SIG-M5 treated with dmso at 0.1 percent for 504 hours (cell line): ENCODE measurements at regions not wholly inside any gene's neighbourhood (a gene's known extent, or its start where the extent isn't known, plus 50 kb on each side); places are given as distances from the start of the nearest gene placed in this dataset.

Experiments
- DNase-seq: peaks from one replicate; lab custom pipeline; 2025; ENCODE audit not compliant: unreplicated experiment; lab: John Stamatoyannopoulos, UW

DNA sequence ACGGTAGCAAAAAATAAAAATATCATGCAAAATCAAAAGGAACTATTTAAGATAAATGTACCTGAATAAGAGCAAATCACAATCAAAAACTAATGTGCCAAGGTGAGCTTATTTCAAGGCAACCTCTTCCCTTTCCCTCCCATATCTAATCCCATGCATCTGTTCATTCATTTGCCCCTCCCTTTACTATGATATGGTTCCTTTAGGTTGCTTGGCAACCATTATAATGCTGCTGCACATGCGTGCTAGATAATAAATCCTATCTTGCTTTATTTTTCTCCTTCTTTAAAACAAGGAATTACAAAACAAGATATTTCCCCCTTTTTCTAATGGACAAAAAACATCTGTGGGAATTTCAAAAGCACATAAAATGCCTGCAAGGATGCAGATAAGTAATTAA lies 318.2 kb upstream of the POU3F2 start:
- no peak for DNase-seq

DNA sequence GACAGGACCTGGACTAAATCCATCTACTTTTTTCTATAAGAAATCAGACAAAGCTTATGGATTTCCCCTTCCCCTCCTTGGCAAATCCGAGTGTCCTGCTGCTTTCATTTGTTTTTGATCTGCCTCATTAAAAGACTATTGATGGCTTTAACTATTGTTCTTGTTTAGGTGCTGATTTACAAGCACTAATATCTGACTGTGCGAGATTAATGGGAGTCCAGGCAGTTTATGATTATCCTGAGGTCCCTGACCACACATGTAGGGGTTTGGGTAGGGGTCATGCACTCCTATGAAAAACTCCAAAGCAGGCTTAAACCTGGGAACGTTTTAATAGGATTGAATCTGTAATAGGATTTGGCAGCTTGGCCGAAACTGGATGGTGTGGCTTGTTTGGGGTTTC lies 317.5 kb upstream of the POU3F2 start:
- DNase-seq, result no peak

DNA sequence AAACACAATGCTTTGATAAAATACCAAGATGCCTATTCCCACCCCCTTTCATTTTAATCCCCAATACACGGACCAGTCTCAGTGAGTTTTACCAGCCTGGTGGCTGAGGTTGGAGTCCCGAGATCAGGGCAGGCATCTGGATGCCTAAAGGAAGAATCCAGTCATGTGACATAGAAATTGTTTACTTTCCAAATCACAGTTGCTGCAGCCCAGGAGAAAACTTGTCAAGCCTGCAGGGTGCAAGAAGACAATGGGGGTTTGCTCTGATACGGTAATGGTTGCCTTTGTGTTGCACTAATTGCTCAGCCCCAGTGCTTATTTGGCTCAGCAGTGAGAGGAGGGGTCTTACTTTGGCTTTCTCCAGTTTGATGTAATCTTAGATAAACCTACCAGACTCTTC lies 308.5 kb upstream of the POU3F2 start:
- no peak for DNase-seq

DNA sequence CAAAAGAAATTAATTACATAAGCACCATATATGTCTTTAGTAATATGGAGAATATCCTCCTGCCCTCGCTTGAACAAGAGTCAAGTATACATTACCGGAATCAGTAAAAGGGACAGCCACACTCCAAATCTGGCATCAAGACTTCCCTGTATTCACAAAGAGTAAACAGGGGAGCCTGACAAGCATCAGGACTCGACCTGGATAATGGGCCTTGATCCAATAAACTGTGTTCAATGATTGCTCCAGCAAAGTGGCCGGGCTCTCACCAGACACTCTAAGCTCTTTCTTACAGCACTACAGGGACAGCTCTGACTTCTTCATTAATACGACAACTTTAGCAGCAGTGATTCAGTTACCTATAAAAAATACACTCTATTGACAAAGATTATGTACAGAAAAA lies 307.9 kb upstream of the POU3F2 start:
- no peak for DNase-seq

DNA sequence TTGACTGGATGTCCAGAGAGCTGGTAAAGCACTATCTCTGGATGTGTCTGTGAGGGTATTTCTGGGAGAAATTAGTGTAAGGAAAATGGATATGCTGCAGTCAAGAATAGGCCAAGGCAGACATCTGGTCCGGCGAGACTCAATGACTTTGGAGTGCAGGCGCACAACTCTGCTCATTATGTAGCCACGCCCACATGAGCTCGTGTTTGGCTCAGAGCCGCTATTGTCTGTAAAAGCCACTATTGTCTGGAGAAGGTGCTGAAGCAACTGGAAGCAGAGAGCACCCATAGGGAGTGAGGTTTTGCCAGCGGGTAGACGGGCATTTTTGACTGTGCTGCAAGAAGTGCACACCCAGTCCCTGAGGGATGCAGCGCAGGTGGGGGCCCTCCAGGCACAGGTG lies 305.0 kb upstream of the POU3F2 start:
- DNase-seq, result no peak

DNA sequence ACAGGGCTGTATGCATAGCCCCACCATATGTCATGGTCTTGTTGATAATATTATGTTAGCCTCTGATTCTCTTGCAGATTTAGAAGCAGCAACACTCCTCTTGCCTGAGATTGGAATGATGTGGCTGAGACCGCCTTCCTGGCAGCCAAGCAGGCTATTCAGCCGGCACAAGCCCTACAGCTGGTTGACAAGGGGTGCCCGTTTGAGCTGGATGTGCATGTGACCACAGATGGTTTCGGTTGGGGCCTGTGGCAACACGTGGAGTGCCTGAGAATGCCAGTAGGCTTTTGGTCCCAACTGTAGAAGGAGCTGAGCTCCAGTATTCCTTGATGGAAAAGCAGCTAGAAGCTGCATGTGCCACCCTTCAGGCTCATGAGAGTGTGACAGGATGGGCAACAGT lies 303.6 kb upstream of the POU3F2 start:
- DNase-seq, result no peak

DNA sequence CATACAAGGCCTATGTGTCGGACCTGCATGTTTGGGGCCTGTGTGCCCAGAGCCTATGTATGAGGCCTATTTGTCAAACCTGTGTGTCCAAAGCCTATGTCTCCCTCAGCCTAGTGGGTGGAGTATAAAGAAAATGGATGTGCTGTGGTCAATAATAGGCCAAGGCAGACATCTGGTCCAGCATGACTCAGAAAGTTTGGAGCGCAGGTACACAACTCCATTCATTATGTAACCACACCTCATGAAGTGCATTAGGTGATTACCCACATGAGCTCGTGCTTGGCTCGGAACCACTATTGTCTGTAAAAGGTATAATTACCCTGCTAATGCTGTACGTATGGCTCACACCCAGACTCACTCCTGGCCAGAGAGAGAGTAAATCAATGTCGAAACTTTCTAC lies 302.4 kb upstream of the POU3F2 start:
- no peak for DNase-seq

DNA sequence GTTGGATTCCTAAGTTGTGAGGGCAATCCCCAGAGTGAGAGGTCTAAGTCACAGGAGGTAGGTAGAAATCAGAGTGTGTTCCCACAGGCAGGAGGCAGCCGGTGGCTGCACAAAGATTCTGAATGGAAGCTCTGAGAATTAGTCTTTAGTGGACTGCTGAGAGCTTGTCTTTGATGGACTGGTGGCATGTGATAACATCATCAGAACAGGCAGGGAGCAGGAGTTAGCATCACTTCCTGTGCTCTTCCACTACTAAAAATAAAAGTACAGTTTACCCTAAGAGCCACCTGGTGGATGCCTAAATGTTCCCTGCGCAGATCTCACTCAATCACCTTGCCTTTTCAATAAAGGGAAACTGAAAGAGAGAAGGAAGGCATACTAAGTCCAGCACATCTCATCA lies 294.6 kb upstream of the POU3F2 start:
- peak; percentile 3 for DNase-seq

DNA sequence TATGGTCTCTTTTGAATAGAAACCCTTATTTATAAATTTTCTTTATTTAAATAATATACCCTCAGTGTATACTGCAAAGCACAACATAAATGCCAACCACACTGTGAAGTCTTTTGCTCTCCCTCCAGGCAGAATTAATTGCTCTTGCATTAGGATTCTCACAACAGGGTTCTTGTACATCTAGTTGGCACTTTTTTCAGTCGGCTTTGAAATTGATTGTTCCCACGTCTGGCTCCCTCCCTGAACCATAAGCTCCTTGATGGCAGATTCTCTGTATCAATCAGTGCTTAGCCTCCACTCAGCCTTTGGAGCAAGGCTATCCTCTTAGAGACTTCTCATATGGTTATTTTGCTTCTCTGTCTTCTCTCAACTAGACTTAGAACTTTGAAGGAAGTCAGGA lies 288.0 kb upstream of the POU3F2 start:
- no peak for DNase-seq

DNA sequence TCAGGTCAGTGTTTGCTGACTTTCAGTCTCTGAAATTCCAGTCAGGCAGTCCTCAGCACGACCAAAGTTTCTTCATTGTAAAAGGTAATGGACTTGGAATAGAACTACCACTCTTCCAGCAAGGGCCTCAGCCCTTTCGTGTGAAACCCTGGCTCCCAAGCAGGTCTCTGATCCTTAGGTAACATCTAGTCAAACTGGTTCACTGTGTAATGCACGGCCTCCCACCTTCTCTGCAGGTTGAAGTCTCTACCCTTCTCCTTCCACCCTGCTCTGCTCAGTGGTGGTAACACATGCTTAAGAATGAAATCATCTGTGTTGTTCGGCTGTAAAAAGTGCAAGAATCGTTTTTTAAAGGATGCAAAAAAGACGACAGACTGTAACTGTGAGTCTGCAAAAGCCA lies 287.2 kb upstream of the POU3F2 start:
- DNase-seq, result no peak

DNA sequence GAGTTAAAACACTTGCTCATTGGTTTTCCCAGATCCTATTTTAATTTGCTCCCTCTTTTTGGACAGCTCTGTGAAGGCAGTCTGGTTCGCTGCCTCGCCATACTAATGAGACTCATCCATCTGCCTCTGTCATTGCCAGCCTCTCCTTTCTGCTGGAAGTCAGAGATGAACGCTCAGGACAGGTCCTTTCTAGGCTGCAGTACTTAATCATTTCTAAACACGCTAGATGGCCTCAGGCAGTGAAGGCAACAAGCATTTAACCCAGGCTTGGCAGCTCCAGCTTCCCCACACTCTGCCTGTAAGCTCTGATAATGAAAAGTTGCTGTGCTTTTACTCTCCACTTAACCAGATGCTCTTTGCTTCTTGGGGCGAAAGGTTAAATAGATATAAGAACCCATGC lies 286.7 kb upstream of the POU3F2 start:
- DNase-seq, result no peak

DNA sequence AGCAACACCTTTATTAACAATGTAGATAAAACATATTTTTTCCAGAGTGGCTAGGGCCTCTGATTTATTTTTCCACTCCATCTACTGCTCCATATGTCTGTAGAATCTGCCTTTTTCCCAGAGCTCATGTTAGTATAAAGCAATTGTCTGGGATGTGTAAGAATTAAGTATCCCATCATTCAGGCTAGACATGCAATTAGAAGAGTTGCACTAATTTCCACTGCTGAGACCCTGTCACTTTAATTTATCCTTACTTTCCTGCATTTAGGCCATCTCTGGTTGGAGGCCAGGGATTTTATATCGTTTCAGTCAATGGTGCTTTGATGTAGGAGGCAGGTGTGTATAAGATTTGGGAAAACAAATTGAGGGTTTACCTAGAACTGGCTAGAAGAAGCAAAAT lies 286.1 kb upstream of the POU3F2 start:
- no peak for DNase-seq

DNA sequence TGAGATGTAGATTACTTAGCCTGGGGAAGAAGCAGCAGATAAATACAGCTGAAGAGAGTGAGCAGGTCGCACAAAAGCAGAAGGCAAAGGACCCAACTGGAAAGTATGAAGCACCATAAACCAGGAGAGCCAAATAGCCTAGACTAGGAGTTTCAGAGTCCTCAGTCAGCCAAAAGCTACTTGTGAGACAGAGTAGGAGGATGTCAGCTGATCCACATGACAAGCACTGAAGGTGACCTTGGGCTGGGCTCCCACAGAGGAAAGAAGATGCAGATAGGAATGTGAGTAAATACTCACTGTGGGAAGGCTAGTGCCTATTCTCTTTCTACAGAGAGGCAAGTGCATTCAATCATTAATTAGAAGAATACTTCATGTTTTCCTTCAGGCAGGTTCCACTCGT lies 274.0 kb upstream of the POU3F2 start:
- DNase-seq, result no peak

DNA sequence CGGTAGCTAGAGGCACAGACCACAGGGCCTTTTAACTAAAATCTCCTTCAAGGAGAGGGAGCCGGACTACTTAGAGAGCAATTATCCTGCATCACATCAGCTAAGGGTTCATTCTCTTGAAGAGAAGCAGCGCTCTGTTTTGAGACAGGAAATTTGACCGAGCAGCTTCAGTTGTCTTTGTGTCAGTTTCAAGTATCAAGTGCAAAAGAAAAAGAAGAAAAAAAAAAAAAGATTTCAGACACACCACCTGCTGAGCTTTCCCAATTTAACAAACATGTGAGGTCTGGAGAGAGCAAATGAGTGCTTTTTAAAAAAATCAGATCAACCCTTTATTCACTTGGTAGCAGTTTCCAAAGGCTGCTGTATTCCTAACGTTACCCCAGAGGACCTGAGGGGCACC lies 273.5 kb upstream of the POU3F2 start:
- no peak for DNase-seq

DNA sequence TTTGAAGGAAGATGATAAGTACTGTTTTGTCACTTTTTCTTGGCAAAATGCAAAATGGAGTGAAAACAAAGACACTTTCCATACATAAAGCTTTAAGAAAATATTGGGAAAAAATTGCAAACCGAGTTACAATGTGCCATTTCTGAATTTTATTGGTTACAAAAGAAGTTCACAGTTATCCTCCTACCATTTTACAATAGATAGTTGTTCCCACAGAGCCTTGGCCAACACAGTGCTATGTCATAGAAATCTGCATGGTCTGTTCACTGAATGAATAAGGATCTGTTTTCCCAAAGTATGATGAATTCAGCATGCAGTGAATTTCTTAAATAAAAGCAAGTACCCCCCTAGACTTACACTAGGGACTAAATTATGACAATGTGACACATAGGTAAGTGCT lies 268.2 kb upstream of the POU3F2 start:
- no peak for DNase-seq

DNA sequence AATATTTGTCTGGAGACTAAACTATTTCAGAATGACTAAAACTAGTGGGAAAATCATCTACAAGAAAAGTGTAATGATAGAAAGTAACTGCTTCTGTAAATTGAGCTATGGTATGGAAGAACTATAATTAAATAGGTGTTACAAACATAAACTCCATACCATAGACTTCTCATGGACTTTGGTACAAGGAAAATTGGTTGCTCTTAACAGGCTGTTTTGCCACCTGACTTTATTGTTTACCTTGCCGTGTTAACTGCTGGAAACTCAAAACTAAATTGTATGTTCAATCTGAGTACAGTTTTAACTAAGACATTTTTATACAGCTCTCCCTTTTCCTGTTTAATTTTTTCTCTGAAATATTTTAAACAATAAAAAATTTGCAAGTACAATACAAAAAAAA lies 261.8 kb upstream of the POU3F2 start:
- DNase-seq, result no peak

DNA sequence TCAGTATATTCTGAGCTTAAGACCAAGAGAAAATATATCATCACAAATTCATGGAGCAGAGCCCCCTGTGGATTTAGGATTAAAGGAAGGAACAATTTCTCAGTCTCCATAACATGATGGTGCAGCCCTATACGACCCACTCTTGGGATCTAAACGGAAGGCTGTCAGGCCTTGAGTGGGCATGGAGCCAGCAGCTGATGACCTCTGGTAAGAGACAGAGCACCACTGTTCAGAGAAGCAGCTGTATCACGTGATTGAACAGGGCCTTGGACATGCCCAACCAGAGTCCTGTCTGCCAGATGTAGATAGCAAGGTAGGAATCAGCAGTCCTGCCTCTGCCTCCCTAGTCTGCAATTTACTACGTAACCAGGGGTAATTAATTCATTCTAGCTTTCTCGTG lies 259.4 kb upstream of the POU3F2 start:
- no peak for DNase-seq

DNA sequence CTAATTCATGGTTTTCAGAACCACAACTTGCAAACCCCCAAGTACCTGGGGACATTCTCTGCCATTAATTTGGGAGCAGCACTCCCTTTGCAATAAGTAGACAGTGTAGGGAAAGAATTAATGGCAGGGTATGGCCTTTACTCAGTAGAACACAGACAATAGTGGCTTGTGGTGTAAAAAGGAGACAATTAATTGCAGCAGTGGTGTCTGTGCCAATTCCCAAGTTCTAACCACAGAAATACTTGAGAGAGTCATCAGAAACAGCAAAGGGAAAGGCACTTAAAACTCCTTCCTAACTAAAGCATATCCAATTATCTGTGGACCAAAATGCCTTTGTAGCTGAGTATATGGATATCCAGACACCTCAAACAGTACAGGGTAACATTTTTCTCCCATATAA lies 257.6 kb upstream of the POU3F2 start:
- no peak for DNase-seq

DNA sequence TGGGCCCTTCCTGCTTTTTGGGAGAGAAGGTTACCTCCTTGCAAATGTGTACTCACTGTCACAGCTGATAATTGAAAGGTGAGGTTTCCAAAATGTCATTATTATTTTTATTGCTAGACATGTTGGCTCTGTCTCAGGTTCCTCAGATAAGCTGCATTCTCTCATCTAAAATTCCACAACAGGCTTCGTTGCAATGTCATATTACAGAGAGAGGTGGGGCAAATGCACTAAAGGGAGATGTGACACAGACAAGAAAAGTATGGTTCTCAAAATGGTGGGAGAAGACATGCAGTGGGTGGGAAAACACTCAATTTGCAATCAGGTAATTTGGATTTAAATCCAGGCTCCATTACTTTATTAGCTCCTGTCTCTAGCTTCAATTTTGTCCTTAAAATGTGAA lies 256.4 kb upstream of the POU3F2 start:
- no peak for DNase-seq

DNA sequence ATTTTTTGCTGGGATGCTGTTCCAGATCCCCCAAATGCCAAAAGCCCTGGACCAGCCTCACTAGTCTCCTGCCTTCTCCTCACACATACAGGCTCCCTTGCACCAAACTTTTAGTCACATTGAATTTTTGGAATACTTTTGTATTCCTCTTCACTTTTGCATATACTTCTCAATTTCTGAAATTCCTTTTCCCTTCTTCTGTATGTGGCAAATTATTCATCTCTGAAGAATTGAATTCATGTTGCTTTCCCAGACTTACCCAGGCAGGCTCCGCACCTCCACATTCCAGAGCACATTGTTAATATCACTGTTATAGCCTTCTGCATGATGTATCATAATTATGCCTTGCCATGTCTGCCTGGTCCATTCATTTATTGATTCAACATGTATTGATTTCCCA lies 255.3 kb upstream of the POU3F2 start:
- DNase-seq, result no peak

DNA sequence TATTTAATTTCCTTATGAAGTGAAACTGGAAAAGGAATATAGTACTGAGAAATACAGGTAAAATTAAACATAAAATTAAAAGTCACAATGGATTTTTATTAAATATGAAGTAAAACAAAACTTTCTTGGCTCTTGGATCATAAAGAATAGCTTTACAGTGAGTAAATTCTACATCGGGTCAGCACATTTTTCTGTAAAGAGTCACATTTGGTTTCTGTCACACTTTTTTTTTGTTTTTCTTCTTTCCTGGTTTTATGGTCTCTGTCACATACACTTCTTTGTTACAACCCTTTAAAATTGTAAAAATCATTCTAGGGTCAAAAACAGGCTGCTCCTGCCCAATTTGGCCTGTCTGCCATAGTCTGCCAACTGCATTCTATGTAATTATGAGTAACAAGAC lies 254.4 kb upstream of the POU3F2 start:
- DNase-seq, result no peak

DNA sequence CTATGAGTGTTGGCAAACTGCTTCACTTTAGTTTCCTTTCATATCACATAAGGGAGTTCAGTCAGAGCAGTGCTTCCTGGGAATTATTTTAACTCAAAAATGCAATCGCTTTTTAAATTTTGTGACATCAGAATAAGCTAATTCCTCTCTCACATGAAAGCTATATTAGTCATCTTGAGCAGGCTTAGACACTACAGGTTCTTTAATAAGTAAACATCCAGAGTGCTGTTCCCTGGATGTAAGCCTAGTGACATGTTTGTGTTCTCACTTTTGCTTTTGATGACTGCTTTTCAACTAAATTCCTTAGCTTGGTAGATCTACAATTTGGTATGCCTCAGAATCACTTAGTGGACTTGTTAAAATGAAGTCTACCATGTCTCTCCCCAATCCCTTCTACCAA lies 252.7 kb upstream of the POU3F2 start:
- DNase-seq, result no peak

DNA sequence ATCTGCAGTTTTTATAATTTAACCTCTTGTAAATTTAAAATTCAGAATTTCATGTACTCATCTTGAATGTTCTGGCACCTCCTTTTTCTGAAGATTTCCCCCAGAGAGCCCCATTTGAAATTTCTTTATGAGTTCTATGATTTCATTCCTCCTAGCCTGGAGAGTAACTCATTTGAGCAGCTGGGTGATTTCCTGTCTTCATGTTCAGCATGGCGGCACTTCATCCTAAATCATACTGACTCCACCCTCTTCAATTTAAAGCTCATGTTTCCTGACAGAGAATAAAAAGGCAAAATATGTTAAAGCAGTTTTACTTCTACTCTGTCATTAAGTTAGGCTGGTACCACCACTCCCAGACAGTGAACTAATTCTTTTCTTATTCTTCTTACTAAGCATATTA lies 250.9 kb upstream of the POU3F2 start:
- DNase-seq, result no peak

DNA sequence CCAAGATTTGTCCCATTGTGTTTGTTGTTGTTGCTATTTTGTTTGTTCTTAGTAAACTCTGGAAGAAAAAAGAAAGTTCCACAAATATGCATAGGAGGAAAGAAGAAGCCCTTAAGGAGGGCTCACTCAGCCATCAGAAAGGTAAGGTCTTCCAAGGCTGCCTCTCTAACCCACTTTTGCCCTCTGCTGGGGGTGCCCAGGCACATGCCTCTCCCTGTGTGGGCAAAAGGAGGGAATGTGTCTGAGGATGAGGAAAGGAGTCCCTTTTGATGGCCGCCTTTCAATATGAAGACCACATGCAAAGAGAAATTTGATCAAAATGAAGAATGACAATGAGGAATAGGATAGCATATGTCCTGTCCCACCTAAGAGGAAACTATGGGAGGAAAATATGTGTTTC lies 248.2 kb upstream of the POU3F2 start:
- DNase-seq, result no peak
